Progenitor cell of endocrine pancreas (in vitro differentiated cells): ENCODE measurements at regions not wholly inside any gene's neighbourhood (a gene's known extent, or its start where the extent isn't known, plus 50 kb on each side); places are given as distances from the start of the nearest gene placed in this dataset.

Experiments used
- DNase-seq: peaks from one replicate; pipeline ENCODE4 v3.0.0; 2021; ENCODE audit warnings: low spot score; ENCODE audit not compliant: unreplicated experiment
- H3K27ac Mint-ChIP-seq: 2 replicates; pipeline ENCODE4 v1.8.0; 2021; ENCODE audit warnings: mild to moderate bottlenecking, moderate library complexity, mixed read lengths
- H3K27me3 Mint-ChIP-seq: 2 replicates; pipeline ENCODE4 v1.8.0; 2021; ENCODE audit warnings: mixed read lengths
- H3K36me3 Mint-ChIP-seq: 2 replicates; pipeline ENCODE4 v1.8.0; 2022; ENCODE audit warnings: mixed read lengths; ENCODE audit not compliant: insufficient read depth
- H3K4me1 Mint-ChIP-seq: 2 replicates; pipeline ENCODE4 v1.8.0; 2021; ENCODE audit warnings: low read depth, mixed read lengths
- H3K4me3 Mint-ChIP-seq: 2 replicates; pipeline ENCODE4 v1.8.0; 2021; ENCODE audit warnings: low read depth, mild to moderate bottlenecking, moderate library complexity, mixed read lengths
- H3K9me3 Mint-ChIP-seq: 2 replicates; pipeline ENCODE4 v1.8.0; 2021; ENCODE audit warnings: low read depth, mixed read lengths
- CTCF ChIP-seq: fragments of 200-600 bp; sonication (generic); IDR thresholded peaks from one replicate; pipeline ENCODE4 v1.5.0; 2021; ENCODE audit warnings: antibody characterized with exemption, mild to moderate bottlenecking; ENCODE audit not compliant: unreplicated experiment

GRCh38 chr20:6909608-6910007, 142.1 kb downstream of the BMP2 start:
- Mint-ChIP-seq H3K4me3 (no peak overlapping the region), H3K27ac (no peak overlapping the region), H3K9me3 (no peaks in the 10 kb centered on the region), H3K27me3 (no peaks in the 10 kb centered on the region), H3K36me3 (no peaks in the 10 kb centered on the region), H3K4me1 (peaks cover 3% of the 10 kb centered on the region)
- no peak for TF ChIP-seq CTCF
- DNase-seq = no peak

GRCh38 chr20:6914986-6915385, 147.5 kb downstream of the BMP2 start:
- peaks cover 3% of the 10 kb centered on the region for H3K4me1 Mint-ChIP-seq

GRCh38 chr20:6916938-6917337, 149.5 kb downstream of the BMP2 start:
- Mint-ChIP-seq H3K9me3 (no peaks in the 10 kb centered on the region), H3K27ac (no peak overlapping the region), H3K4me3 (no peak overlapping the region), H3K36me3 (no peaks in the 10 kb centered on the region), H3K4me1 (peaks cover 1% of the 10 kb centered on the region), H3K27me3 (peaks cover 3% of the 10 kb centered on the region)
- DNase-seq = no peak
- TF ChIP-seq CTCF = no peak

More at GRCh38 chr20:6914986-6915385, 147.5 kb downstream of the BMP2 start:
- no peaks in the 10 kb centered on the region for H3K9me3 Mint-ChIP-seq
- no peak overlapping the region for H3K4me3 Mint-ChIP-seq
- H3K36me3 Mint-ChIP-seq = no peaks in the 10 kb centered on the region
- no peak for TF ChIP-seq CTCF
- peaks cover 3% of the 10 kb centered on the region for H3K27me3 Mint-ChIP-seq
- DNase-seq = no peak
- H3K27ac Mint-ChIP-seq = no peak overlapping the region

GRCh38 chr20:6919792-6920468, 152.4 kb downstream of the BMP2 start:
- TF ChIP-seq CTCF = no peak
- Mint-ChIP-seq H3K36me3 (no peaks in the 10 kb centered on the region), H3K9me3 (no peaks in the 10 kb centered on the region), H3K4me3 (no peak overlapping the region), H3K4me1 (peaks cover 1% of the 10 kb centered on the region), H3K27ac (no peak overlapping the region), H3K27me3 (peaks cover 3% of the 10 kb centered on the region)
- no peak for DNase-seq

- DNase-seq = no peak
- TF ChIP-seq CTCF = no peak
- H3K4me1 Mint-ChIP-seq = peaks cover 1% of the 10 kb centered on the region
- H3K36me3 Mint-ChIP-seq = no peaks in the 10 kb centered on the region
- no peaks in the 10 kb centered on the region for H3K9me3 Mint-ChIP-seq
- no peak overlapping the region for H3K4me3 Mint-ChIP-seq
- H3K27ac Mint-ChIP-seq = no peak overlapping the region
- peaks cover 5% of the 10 kb centered on the region for H3K27me3 Mint-ChIP-seq
Observed at GRCh38 chr20:6920991-6921613, 153.6 kb downstream of the BMP2 start.
